ENCODE measurements at regions not wholly inside any gene's neighbourhood (a gene's known extent, or its start where the extent isn't known, plus 50 kb on each side); places are given as distances from the start of the nearest gene placed in this dataset.

- DNase-seq = no peak
Measured at GRCh38 chr3:178152031-178152806, 384.0 kb upstream of the KCNMB2 start.

- DNase-seq = no peak
Measured at GRCh38 chr3:178152988-178153387, 383.2 kb upstream of the KCNMB2 start.

GRCh38 chr3:178155521-178155920 is 380.7 kb upstream of the KCNMB2 start:
- no peak for DNase-seq

DNA sequence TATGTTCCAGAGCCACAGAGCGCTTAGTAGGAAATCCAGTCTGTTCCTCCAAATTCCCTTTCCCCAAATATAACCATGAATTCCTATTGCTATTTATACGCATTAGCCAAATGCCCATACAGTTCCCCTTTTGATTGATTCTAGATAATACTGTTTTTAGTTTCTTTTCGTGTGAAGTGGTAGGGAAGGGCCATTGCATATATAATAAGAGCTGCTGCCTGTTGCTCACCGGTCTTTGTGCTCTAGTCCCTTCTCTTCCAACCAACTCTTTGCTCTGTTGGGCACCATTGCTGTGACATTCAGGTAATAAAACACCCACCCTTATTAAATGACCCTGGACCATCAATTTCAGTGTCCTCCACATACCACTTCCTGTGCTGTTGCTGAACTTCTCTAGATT is 379.9 kb upstream of the KCNMB2 start:
- no peak for DNase-seq

GRCh38 chr3:178159691-178160220 is 376.5 kb upstream of the KCNMB2 start:
- DNase-seq = no peak

GRCh38 chr3:178169421-178169820 is 366.8 kb upstream of the KCNMB2 start:
- DNase-seq = no peak

DNA sequence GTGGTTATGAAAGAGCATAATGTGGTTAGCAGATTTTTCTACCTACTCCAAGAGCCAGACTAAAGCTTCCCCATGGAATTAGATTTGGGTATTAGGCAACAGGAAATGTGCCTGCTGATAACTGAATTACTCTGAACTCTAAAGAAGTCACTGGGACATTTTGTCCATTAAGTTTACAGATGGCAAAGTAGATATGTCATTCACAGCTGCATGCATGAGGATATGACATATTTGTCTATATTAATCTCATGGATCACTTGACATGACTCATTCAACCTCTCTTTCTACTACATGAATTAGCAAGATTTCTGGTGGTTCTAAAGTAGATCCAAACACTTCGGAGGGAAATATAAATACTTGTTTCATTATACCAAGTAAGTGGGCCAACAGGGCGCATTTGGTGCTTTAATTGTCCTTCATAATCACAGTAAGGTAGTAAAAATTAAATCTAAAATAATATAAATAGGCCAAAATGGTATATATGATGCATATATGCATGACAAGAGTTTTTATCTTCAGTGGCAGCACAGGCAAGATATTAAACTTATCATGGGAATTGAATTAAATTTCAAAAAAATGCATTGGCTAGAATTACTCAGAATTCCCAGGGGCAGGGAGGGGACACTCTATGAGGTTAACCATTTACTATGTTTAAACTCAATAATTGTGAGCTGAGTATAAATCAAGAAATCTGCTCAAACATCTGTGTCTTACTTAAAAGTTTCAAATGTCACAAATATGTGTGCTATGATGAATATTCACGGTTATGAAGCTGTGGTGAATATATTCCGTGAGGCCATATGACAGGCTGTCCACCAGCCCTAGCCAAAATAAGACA is 365.3 kb upstream of the KCNMB2 start:
- no peak for DNase-seq

DNA sequence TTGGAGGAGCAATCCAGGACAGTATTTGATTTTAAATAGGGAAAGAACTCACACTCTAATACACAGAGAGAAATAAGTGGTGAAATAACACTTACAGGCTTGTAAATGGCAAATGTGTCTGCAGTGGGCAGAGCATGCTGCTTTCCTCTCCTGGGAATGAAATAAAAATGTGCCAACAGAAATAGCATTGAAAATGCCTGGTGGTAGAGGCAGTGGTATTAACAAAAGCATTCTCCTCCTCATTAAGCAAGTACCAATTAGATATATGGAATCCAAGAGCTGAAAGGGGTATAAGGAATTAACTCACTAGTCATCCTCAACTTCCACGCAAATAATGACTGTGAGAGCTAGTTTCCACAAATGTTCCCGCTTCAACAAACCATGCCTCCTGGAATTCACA is 364.1 kb upstream of the KCNMB2 start:
- DNase-seq = no peak

DNA sequence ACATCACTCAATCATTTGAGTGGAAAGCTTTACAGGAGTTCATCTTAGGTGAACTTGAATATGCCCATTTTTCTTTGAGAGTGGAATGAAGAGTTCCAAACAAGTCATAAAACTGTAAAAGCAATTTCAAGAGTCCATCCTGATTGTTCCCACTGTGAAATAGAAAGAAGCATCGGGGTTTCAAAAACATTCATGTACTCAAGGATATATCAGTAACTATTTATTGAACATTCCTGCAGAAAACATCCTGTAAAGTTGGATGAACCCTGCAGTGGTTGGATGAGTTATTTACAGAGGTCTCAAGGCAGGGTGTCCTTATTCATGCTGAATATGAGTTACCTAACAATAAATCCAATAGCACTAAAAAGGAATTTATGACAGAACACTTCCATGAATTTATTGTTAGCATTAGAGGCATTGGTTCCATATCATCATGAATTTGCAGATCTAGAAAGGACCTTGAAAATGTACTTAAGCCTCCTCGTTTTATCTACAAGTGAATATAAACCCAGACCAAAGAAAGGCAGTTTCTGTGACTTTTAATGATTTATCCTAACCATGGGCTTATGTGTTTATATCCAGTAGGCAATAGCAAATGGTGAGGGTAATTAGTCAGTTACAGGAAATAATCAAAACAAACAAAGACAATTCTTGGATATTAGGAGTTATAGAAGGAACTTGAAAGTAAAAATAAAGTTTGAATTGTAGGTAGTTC is 361.9 kb upstream of the KCNMB2 start:
- DNase-seq = no peak

GRCh38 chr3:178181088-178181487 is 355.1 kb upstream of the KCNMB2 start:
- no peak for DNase-seq

DNA sequence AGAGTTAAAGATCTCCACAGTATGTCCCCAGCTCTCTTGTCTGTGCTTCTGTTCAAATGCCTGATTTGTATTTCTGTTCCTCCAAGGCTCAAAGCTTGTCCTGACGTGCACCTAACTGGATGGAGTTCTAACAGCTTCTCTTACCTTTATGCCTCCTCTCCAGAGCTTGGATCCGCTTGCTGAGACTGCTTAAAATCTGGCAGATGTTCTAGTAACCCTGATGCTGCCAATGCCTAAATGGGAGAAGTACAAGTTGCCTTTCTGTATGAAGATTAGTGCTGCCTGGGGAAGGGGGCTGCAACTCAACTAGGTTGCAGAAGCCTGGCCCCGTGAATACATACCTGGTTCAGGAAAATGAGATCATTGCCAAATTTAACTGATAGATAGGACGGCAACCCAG is 354.5 kb upstream of the KCNMB2 start:
- DNase-seq = no peak

DNA sequence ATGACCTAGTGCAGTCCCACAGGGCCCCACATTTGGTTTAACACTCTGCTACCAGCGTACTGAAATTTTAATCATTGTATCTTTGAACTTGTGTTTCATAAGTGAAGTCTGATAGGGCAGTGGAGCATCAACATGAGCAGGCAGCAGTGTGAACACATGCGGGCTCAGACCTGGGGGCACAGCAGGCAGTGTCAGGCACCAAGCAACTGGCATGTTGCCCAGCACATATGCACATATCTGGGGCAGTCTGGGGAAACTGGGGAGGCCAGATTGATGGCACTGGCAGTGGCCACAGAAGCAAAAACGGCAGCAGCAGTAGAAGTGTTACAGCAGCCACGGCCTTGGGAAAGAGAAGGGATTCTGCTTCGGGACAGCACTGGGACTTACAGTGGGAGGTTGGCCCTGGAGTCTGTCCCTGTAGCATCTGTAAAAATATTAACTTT is 353.9 kb upstream of the KCNMB2 start:
- no peak for DNase-seq

DNA sequence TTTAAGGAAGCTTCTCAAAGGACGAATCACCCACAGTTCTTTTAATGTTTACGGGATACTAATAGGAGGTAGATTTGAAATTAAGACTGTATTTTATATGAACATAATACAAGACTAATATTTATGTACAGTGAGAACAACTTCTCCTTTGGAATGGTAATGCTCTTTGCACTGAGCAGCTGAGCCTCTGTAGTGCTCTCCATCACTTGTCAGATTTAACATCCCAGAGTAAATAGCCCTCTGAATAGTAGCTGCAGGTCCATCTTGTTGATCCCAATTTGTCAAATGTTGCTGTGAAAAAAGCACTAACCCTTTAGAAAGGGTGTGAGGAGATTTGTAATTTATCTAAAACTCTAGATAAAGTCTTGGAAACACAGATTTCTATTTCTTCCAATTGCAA is 351.4 kb upstream of the KCNMB2 start:
- no peak for DNase-seq

GRCh38 chr3:178186666-178187065 is 349.6 kb upstream of the KCNMB2 start:
- DNase-seq = no peak

- DNase-seq = no peak
Measured at GRCh38 chr3:178189854-178190253, 346.4 kb upstream of the KCNMB2 start.

GRCh38 chr3:178193846-178194245 is 342.4 kb upstream of the KCNMB2 start:
- DNase-seq = no peak

DNA sequence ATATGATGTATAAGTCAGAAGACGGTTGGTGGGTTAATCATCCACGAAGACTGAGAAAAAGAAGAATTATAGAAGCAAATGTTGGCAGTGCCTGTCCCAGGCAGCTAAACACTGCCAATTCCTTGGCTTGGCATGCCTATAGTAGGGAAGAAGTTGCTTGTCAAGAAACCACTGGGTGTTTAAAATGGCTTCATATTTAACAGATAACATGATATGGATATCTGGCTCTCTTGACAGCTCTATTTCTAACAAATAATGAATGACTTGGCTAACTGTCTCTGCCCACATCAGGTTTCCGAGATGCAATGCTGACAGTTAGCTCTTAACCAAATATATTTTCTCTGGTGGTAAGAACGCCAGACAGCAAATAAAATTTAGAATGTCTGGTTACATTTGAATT is 341.7 kb upstream of the KCNMB2 start:
- no peak for DNase-seq

- DNase-seq = no peak
Measured at GRCh38 chr3:178195824-178196223, 340.4 kb upstream of the KCNMB2 start.

DNA sequence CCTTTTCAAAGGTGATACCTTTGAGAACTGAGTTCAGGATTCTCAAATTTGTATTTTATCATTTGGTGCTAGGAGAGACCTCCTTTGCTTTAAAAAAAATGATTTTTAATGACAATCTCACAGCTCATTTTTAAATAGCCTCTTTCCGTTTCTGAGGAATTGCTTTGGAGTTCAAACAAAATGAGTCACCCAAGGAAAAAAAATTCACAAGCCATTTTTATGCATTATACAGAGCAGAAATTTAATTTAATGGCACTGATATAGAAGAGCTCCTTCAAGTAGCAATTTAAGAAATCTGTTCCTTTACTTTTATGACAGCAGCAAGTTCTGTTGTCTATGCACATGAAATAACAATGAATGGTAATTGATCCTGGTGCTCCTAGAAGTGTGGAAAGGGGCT is 337.9 kb upstream of the KCNMB2 start:
- DNase-seq = no peak

DNA sequence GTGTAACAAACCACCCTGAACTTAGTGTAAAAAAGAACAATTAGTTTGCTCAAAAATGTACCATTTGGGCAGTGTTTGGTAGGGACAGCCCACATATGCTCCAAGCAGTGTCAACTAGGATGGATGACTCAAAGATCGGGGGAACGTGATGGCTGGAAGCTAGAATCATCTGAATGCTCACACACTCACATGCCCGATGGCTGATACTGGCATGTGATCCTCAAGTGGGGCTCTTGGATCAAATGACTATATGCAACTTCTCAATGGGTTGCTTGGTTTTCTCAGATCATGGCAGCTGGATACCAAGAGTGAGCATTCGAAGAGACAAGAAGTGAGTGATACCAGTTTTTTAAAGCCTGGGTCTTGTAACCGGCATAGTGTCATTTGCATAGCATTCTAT is 335.9 kb upstream of the KCNMB2 start:
- no peak for DNase-seq

GRCh38 chr3:178201714-178202113 is 334.5 kb upstream of the KCNMB2 start:
- DNase-seq = no peak

DNA sequence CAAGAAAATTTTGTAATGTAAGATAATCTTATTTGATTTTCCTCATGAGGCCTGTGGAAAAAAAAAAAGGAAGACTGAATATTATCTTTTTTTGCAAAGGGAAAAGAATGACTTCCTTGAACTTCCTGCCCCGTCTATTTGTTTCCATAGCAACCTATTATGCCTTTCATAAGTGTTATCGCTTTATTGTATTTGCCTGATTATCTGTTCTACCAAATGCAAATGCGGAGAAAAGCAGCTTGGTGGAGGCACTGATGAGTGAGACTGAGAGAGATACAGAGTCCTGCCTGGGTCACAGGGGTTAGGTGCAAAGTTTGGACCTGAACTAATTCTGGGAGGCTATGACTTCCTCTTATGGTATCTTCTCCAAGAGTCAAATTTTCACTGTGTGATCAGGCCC is 334.0 kb upstream of the KCNMB2 start:
- no peak for DNase-seq

GRCh38 chr3:178203165-178203564 is 333.1 kb upstream of the KCNMB2 start:
- no peak for DNase-seq
